Keratinocyte (primary cell): ENCODE measurements at regions not wholly inside any gene's neighbourhood (a gene's known extent, or its start where the extent isn't known, plus 50 kb on each side); places are given as distances from the start of the nearest gene placed in this dataset.

Experiments
- CTCF ChIP-seq, 3 experiments: IDR thresholded peaks in 1 of 3; conservative IDR thresholded peaks in 1 of 3; optimal IDR thresholded peaks in 1 of 3; 2 replicates in 2 of 3; 3 replicates in 1 of 3; pipeline versions ENCODE3 to v1.5.1; 2011; ENCODE audit warnings: low read length in 3 of 3, mild to moderate bottlenecking in 3 of 3, moderate library complexity in 2 of 3, control low read depth in 1 of 3, inconsistent platforms in 1 of 3; ENCODE audit not compliant: insufficient read depth in 2 of 3; ENCODE audit errors: extremely low read depth in 1 of 3
- EZH2 ChIP-seq: IDR thresholded peaks from one replicate; pipeline ENCODE4 v1.6.1; 2012; ENCODE audit warnings: inconsistent platforms, mild to moderate bottlenecking, low read length, moderate library complexity

- TF ChIP-seq CTCF (optimal IDR thresholded peaks at IDR 0.05 in 1 of 3, IDR thresholded peaks at IDR 0.05 in 1 of 3, conservative IDR thresholded peaks at IDR 0.05 in 1 of 3; ENCODE audit: extremely low read depth in 1 of 3, insufficient read depth in 2 of 3, low read length in 3 of 3) (no peak), EZH2 (no peak)
Observed at GRCh38 chr18:56233595-56233994, 404.8 kb downstream of the TXNL1 start.
